HT1080 (cell line): ENCODE measurements at regions not wholly inside any gene's neighbourhood (a gene's known extent, or its start where the extent isn't known, plus 50 kb on each side); places are given as distances from the start of the nearest gene placed in this dataset.
A peak's percentile ranks its signal among the peaks of the same experiment; 100 is the strongest.

ENCODE experiments used
- DNase-seq: peaks from one replicate; pipeline ENCODE4 v3.0.0-alpha.2; 2015; ENCODE audit warnings: low read depth

GRCh38 chr10:61188691-61189090 is 244.7 kb upstream of the RHOBTB1 start:
- no peak for DNase-seq

- DNase-seq: no peak
Measured at GRCh38 chr10:61188101-61188500, 244.1 kb upstream of the RHOBTB1 start.

- no peak for DNase-seq
Measured at GRCh38 chr10:61187601-61188000, 243.6 kb upstream of the RHOBTB1 start.

- DNase-seq: no peak
Measured at GRCh38 chr10:61186408-61186807, 242.4 kb upstream of the RHOBTB1 start.

GRCh38 chr10:61184429-61184828 is 240.4 kb upstream of the RHOBTB1 start:
- DNase-seq: no peak

GRCh38 chr10:61183967-61184366 is 240.0 kb upstream of the RHOBTB1 start:
- no peak for DNase-seq

- DNase-seq: no peak
Measured at GRCh38 chr10:61181832-61182231, 237.8 kb upstream of the RHOBTB1 start.

GRCh38 chr10:61179771-61180170 is 235.8 kb upstream of the RHOBTB1 start:
- no peak for DNase-seq

- DNase-seq: no peak
Measured at GRCh38 chr10:61176424-61176823, 232.4 kb upstream of the RHOBTB1 start.

GRCh38 chr10:61175316-61175715 is 231.3 kb upstream of the RHOBTB1 start:
- DNase-seq: no peak

GRCh38 chr10:61173450-61173849 is 229.5 kb upstream of the RHOBTB1 start:
- DNase-seq: no peak

GRCh38 chr10:61172182-61172926 is 228.4 kb upstream of the RHOBTB1 start:
- no peak for DNase-seq

GRCh38 chr10:61170594-61170993 is 226.6 kb upstream of the RHOBTB1 start:
- no peak for DNase-seq

GRCh38 chr10:61169294-61169693 is 225.3 kb upstream of the RHOBTB1 start:
- DNase-seq: no peak

- no peak for DNase-seq
Measured at GRCh38 chr10:61166489-61166888, 222.5 kb upstream of the RHOBTB1 start.

- no peak for DNase-seq
Measured at GRCh38 chr10:61166065-61166464, 222.1 kb upstream of the RHOBTB1 start.

GRCh38 chr10:61164458-61165160 is 220.6 kb upstream of the RHOBTB1 start:
- DNase-seq: no peak

GRCh38 chr10:61163403-61163802 is 219.4 kb upstream of the RHOBTB1 start:
- no peak for DNase-seq

- no peak for DNase-seq
Measured at GRCh38 chr10:61160253-61160652, 216.3 kb upstream of the RHOBTB1 start.

- no peak for DNase-seq
Measured at GRCh38 chr10:61159253-61159652, 215.3 kb upstream of the RHOBTB1 start.

- DNase-seq: no peak
Measured at GRCh38 chr10:61157182-61157581, 213.2 kb upstream of the RHOBTB1 start.

GRCh38 chr10:61153771-61154170 is 209.8 kb upstream of the RHOBTB1 start:
- DNase-seq: peak; percentile 4

- no peak for DNase-seq
Measured at GRCh38 chr10:61151059-61151458, 207.1 kb upstream of the RHOBTB1 start.
